Epithelial cell of esophagus (primary cell): ENCODE measurements at regions not wholly inside any gene's neighbourhood (a gene's known extent, or its start where the extent isn't known, plus 50 kb on each side); places are given as distances from the start of the nearest gene placed in this dataset.

Experiments used
- DNase-seq: peaks from one replicate; pipeline ENCODE4 v3.0.0; 2010; ENCODE audit warnings: low read depth
- H3K4me3 ChIP-seq: 2 replicates; pipeline ENCODE4 v1.5.1; 2011; ENCODE audit warnings: mild to moderate bottlenecking, low read length, control low read depth
- TF ChIP-seq, protein P1 (sequence below): IDR thresholded peaks from 2 replicates; pipeline ENCODE4 v1.5.1; 2011; ENCODE audit warnings: low read depth, mild to moderate bottlenecking, low read length, control low read depth, inconsistent platforms; ENCODE audit not compliant: insufficient read depth; ENCODE audit errors: missing control alignments

DNA sequence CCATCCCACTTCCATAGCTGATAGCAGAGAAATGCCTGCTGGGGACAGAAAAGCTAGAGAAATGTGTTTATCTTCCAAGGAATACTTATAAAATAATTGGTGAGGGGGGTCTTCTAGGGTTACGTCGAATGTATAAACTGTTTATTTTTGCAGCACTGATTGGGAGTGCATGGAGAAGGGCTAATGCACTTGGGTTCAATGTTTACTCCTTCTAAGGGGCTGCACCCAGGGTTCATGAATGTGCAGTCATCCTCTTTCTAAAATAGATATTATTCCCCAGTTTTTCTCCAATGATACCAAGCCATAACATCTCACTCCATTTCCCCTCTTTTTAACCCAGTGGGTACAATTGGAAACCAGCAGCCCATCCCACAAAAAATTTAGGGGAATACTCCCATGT is 336.9 kb downstream of the ETS1 start:
- TF ChIP-seq, protein P1, sequence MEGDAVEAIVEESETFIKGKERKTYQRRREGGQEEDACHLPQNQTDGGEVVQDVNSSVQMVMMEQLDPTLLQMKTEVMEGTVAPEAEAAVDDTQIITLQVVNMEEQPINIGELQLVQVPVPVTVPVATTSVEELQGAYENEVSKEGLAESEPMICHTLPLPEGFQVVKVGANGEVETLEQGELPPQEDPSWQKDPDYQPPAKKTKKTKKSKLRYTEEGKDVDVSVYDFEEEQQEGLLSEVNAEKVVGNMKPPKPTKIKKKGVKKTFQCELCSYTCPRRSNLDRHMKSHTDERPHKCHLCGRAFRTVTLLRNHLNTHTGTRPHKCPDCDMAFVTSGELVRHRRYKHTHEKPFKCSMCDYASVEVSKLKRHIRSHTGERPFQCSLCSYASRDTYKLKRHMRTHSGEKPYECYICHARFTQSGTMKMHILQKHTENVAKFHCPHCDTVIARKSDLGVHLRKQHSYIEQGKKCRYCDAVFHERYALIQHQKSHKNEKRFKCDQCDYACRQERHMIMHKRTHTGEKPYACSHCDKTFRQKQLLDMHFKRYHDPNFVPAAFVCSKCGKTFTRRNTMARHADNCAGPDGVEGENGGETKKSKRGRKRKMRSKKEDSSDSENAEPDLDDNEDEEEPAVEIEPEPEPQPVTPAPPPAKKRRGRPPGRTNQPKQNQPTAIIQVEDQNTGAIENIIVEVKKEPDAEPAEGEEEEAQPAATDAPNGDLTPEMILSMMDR: no peak
- no peak for DNase-seq
- H3K4me3 ChIP-seq: no peak overlapping the region

DNA sequence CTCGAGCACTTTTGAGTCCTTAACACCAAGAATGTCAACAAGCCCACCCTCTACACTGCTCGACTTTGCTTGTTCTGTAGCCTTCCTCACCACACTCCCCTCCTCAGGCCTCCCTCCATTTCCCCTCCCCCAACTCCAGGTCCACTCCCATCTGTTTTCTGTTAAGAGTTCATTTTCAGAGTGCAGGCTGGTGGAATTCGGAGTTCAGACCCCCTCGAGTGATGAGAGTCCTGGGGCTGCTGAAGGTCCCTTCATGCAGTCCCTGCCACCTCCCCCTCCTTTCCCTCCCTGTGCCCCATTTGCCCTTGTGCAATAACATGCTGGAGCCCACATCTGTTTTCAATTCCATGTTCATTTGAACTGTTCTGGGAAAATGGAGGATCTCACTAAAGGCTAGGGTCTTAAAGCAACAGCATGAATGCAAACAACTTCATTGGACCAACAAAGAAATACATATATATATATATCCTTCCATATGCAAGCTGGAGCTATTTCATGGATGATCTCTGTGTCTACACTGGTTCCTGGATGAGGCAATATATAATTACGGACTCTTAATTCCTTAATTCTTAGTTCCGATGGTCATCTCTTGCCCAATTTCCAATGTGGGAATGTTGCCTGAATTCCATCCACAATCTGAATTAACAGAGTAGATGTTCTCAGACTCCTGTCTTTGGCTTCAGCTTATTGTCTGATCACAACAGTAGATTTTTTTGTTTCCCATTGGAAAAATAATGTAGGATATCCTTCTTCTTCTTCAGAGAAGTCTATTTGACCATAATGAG is 340.4 kb downstream of the ETS1 start:
- DNase-seq: no peak
- no peak overlapping the region for H3K4me3 ChIP-seq
- TF ChIP-seq, protein P1: no peak

- TF ChIP-seq, protein P1: no peak
- DNase-seq: no peak
- no peak overlapping the region for H3K4me3 ChIP-seq
Measured at GRCh38 chr11:128246364-128246801, 341.0 kb downstream of the ETS1 start.

DNA sequence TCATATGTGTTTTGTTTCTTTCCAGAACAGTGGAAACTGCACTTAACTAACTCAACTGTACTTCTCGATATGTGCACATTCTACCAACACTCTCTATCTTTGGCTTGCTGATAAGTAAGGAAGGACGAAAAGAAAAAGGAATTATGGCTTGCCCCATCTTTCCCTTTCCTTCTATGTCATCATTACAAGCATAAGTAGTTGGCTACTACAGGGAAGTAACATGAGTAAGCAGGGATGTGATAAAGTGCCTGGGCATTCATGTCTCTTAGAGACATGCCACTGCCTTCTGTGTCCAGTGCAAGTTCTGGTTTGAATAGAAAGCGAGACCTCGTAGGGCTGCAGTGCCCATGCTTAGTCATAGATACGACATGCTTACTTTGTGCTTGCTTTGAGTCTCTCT is 342.5 kb downstream of the ETS1 start:
- H3K4me3 ChIP-seq: no peak overlapping the region
- peak; percentile 41 for DNase-seq
- TF ChIP-seq, protein P1: no peak

DNA sequence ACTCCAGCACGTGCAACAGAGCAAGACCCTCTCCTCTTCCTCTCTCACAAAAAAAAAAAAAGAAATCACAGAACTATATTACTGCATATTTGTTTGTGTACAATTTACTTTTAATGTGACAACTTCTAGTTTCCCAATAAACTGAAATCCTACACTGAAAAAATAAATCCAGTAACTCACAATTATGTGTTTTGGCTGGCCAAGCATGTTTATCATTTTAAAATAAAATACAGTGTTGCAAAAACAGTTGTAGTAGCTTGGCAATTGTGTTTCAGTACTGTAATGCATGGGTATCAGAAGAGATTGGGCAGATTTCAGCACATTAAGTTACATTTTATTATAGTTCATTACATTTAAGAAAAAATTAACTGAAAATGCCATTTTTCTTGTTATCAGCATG is 344.9 kb downstream of the ETS1 start:
- DNase-seq: no peak
- H3K4me3 ChIP-seq: no peak overlapping the region
- TF ChIP-seq, protein P1: no peak

GRCh38 chr11:128240546-128240945 is 346.8 kb downstream of the ETS1 start:
- no peak overlapping the region for H3K4me3 ChIP-seq
- TF ChIP-seq, protein P1: no peak
- DNase-seq: peak; percentile 10

GRCh38 chr11:128239306-128239705 is 348.1 kb downstream of the ETS1 start:
- TF ChIP-seq, protein P1: no peak
- no peak for DNase-seq

More at GRCh38 chr11:128239306-128239705, 348.1 kb downstream of the ETS1 start:
- H3K4me3 ChIP-seq: no peak overlapping the region
